CD14-positive monocyte (primary cell): ENCODE measurements at regions not wholly inside any gene's neighbourhood (a gene's known extent, or its start where the extent isn't known, plus 50 kb on each side); places are given as distances from the start of the nearest gene placed in this dataset.

Experiments
- DNase-seq, 3 donors: peaks; one replicate each; pipeline ENCODE4 v3.0.0-alpha.2; 2011 to 2022
- H2AFZ ChIP-seq: 2 replicates; pipeline ENCODE4 v1.6.0; 2012; ENCODE audit warnings: mild to moderate bottlenecking, low read depth, low read length, inconsistent platforms; ENCODE audit not compliant: insufficient read depth, poor library complexity, severe bottlenecking
- H3K27ac ChIP-seq, 2 donors: 1 replicate in 1 of 2; 2 replicates in 1 of 2; pipeline ENCODE4 v1.5.1; 2012 to 2013; ENCODE audit warnings: low read length in 2 of 2, control low read depth in 1 of 2, inconsistent platforms in 1 of 2, low read depth in 1 of 2, mild to moderate bottlenecking in 1 of 2
- H3K27me3 ChIP-seq, 2 donors: one replicate each; pipeline versions ENCODE4 v1.6.0 to v1.6.1; 2011 to 2013; ENCODE audit warnings: low read length in 2 of 2; ENCODE audit not compliant: control insufficient read depth in 2 of 2, insufficient read depth in 2 of 2
- H3K36me3 ChIP-seq, 2 donors: replicated peaks in 1 of 2; 1 replicate in 1 of 2; 2 replicates in 1 of 2; pipeline versions ENCODE4 v1.5.1 to v1.6.1; 2012 to 2013; ENCODE audit warnings: low read length in 2 of 2, control low read depth in 1 of 2, inconsistent platforms in 1 of 2, mild to moderate bottlenecking in 1 of 2; ENCODE audit not compliant: insufficient read depth in 2 of 2, control insufficient read depth in 1 of 2
- H3K4me1 ChIP-seq, 2 donors: 1 replicate in 1 of 2; 2 replicates in 1 of 2; pipeline versions ENCODE4 v1.5.1 to v1.6.1; 2012 to 2013; ENCODE audit warnings: low read length in 2 of 2, control low read depth in 1 of 2, inconsistent platforms in 1 of 2, mild to moderate bottlenecking in 1 of 2, moderate library complexity in 1 of 2; ENCODE audit not compliant: insufficient read depth in 2 of 2, control insufficient read depth in 1 of 2
- H3K4me2 ChIP-seq: replicated peaks from 2 replicates; pipeline ENCODE3; 2012; ENCODE audit warnings: low read length, moderate library complexity, mild to moderate bottlenecking; ENCODE audit not compliant: poor library complexity, severe bottlenecking; ENCODE audit errors: extremely low read depth
- H3K4me3 ChIP-seq, 3 experiments: fragments of 200-600 bp in 1 of 3; sonication (generic) in 1 of 3; replicated peaks in 1 of 3; 1 replicate in 2 of 3; 2 replicates in 1 of 3; pipeline ENCODE4 v1.5.1; 2011 to 2013; ENCODE audit warnings: low read length in 3 of 3, mild to moderate bottlenecking in 3 of 3, control low read depth in 2 of 3, low read depth in 2 of 3, inconsistent platforms in 1 of 3, moderate library complexity in 1 of 3
- H3K79me2 ChIP-seq: 2 replicates; pipeline ENCODE4 v1.6.0; 2012; ENCODE audit warnings: mild to moderate bottlenecking, control low read depth, inconsistent platforms, low read length, moderate library complexity; ENCODE audit not compliant: insufficient read depth
- H3K9ac ChIP-seq: 2 replicates; pipeline ENCODE4 v1.6.0; 2017; ENCODE audit warnings: low read length, mild to moderate bottlenecking; ENCODE audit not compliant: insufficient read depth, poor library complexity, severe bottlenecking
- H3K9me3 ChIP-seq, 2 donors: replicated peaks in 1 of 2; 1 replicate in 1 of 2; 2 replicates in 1 of 2; pipeline versions ENCODE4 v1.5.1 to v1.6.1; 2012 to 2013; ENCODE audit warnings: low read length in 2 of 2, control low read depth in 1 of 2; ENCODE audit not compliant: control insufficient read depth in 1 of 2, insufficient read depth in 1 of 2
- H4K20me1 ChIP-seq: 2 replicates; pipeline ENCODE4 v1.6.0; 2012; ENCODE audit warnings: mild to moderate bottlenecking, low read length, control low read depth, moderate library complexity; ENCODE audit not compliant: insufficient read depth
- H3K27ac Mint-ChIP-seq, 7 donors: one replicate each; pipeline ENCODE4 v1.8.0; 2020; ENCODE audit warnings: mild to moderate bottlenecking in 7 of 7, mixed read lengths in 7 of 7, moderate library complexity in 6 of 7, inconsistent platforms in 2 of 7
- H3K27me3 Mint-ChIP-seq, 3 donors: one replicate each; pipeline ENCODE4 v1.8.0; 2021 to 2022; ENCODE audit warnings: low read depth in 3 of 3, mild to moderate bottlenecking in 3 of 3, mixed read lengths in 3 of 3, moderate library complexity in 3 of 3, inconsistent platforms in 1 of 3
- H3K36me3 Mint-ChIP-seq, 2 donors: one replicate each; pipeline ENCODE4 v1.8.0; 2020; ENCODE audit warnings: mixed read lengths in 2 of 2, inconsistent platforms in 1 of 2, mild to moderate bottlenecking in 1 of 2
- H3K4me1 Mint-ChIP-seq: one replicate; pipeline ENCODE4 v1.8.0; 2020; ENCODE audit warnings: mild to moderate bottlenecking, mixed read lengths
- H3K4me3 Mint-ChIP-seq, 2 donors: one replicate each; pipeline ENCODE4 v1.8.0; 2020; ENCODE audit warnings: mild to moderate bottlenecking in 2 of 2, mixed read lengths in 2 of 2, moderate library complexity in 1 of 2
- H3K9me3 Mint-ChIP-seq, 7 donors: one replicate each; pipeline ENCODE4 v1.8.0; 2020 to 2022; ENCODE audit warnings: mixed read lengths in 7 of 7, mild to moderate bottlenecking in 6 of 7, moderate library complexity in 6 of 7, inconsistent platforms in 2 of 7
- CTCF ChIP-seq: fragments of 200-600 bp; IDR thresholded peaks from one replicate; pipeline ENCODE4 v1.8.0; 2022; ENCODE audit warnings: antibody characterized with exemption, mild to moderate bottlenecking
- WGBS: methylation state at CpG from one replicate; pipeline ENCODE4 v1.1.5; 2013; ENCODE audit warnings: missing lambda C conversion rate; ENCODE audit not compliant: insufficient coverage; 5-methylcytosine and 5-hydroxymethylcytosine counted together
- intact Hi-C, 2 donors: fragments of 100-400 bp; cut with micrococcal nuclease; formaldehyde crosslinking; loops; one replicate each; pipeline versions ENCODE4 v1.15.0 to v1.15.1; 2023

GRCh38 chr7:156119771-156120170, 307.5 kb upstream of the SHH start:
- intact Hi-C loops, result no loop called here
- Mint-ChIP-seq H3K27ac (no peak overlapping the region), H3K36me3 (no peaks in the 10 kb centered on the region), H3K27me3 (peaks cover 1 to 4% (median 2%) of the 10 kb centered on the region in 3 donors), H3K9me3 (peaks cover 0 to 8% (median 0%) of the 10 kb centered on the region in 7 donors), H3K4me1 (no peaks in the 10 kb centered on the region), H3K4me3 (no peak overlapping the region)
- no peaks in the 10 kb centered on the region for H4K20me1 ChIP-seq
- TF ChIP-seq CTCF, result no peak
- no peak overlapping the region for H2AFZ ChIP-seq
- no peaks in the 10 kb centered on the region for H3K27me3 ChIP-seq
- DNase-seq, result no peak
- no peaks in the 10 kb centered on the region for H3K79me2 ChIP-seq
- H3K4me2 ChIP-seq, result no peak overlapping the region
- no peak overlapping the region for H3K27ac ChIP-seq
- H3K4me3 ChIP-seq, result no peak overlapping the region
- H3K9me3 ChIP-seq, result no peaks in the 10 kb centered on the region
- H3K4me1 ChIP-seq, result no peaks in the 10 kb centered on the region
- WGBS, result 87% methylated on average over 5 of the region's 6 CpGs
- no peak overlapping the region for H3K9ac ChIP-seq
- no peaks in the 10 kb centered on the region for H3K36me3 ChIP-seq

- H3K9me3 ChIP-seq, result no peaks in the 10 kb centered on the region
- H3K4me3 ChIP-seq, result no peak overlapping the region
- H3K36me3 ChIP-seq, result no peaks in the 10 kb centered on the region
- no peak for DNase-seq
- Mint-ChIP-seq H3K4me1 (no peaks in the 10 kb centered on the region), H3K27me3 (peaks cover 1 to 4% (median 2%) of the 10 kb centered on the region in 3 donors), H3K4me3 (no peak overlapping the region), H3K27ac (no peak overlapping the region), H3K9me3 (peaks cover 0 to 5% (median 0%) of the 10 kb centered on the region in 7 donors), H3K36me3 (no peaks in the 10 kb centered on the region)
- no peak overlapping the region for H3K27ac ChIP-seq
- no peak overlapping the region for H3K4me2 ChIP-seq
- H4K20me1 ChIP-seq, result no peaks in the 10 kb centered on the region
- no peak overlapping the region for H3K9ac ChIP-seq
- no peak overlapping the region for H2AFZ ChIP-seq
- H3K79me2 ChIP-seq, result no peaks in the 10 kb centered on the region
- no peak for TF ChIP-seq CTCF
- intact Hi-C loops, result no loop called here
- no peaks in the 10 kb centered on the region for H3K4me1 ChIP-seq
- 88% methylated on average over 3 of the region's 6 CpGs for WGBS
- H3K27me3 ChIP-seq, result no peaks in the 10 kb centered on the region
These were observed 306.0 kb upstream of the SHH start for GRCh38 chr7:156118248-156118645.
